Fibroblast of the aortic adventitia (primary cell): ENCODE measurements at regions not wholly inside any gene's neighbourhood (a gene's known extent, or its start where the extent isn't known, plus 50 kb on each side); places are given as distances from the start of the nearest gene placed in this dataset.
"Not testable (repeated sequence)": the region's sequence is repeated elsewhere in the genome, so short reads cannot be mapped to it uniquely, and the experiment has no call there.

Experiments
- DNase-seq: peaks from one replicate; pipeline ENCODE4 v3.0.0-alpha.2; 2010; ENCODE audit warnings: low read depth
- H3K4me3 ChIP-seq: 2 replicates; pipeline ENCODE4 v1.5.1; 2011; ENCODE audit warnings: low read depth, mild to moderate bottlenecking, control low read depth, low read length, moderate library complexity
- CTCF ChIP-seq: IDR thresholded peaks from 2 replicates; pipeline ENCODE4 v1.5.1; 2011; ENCODE audit warnings: mild to moderate bottlenecking, low read length, control low read depth, inconsistent platforms; ENCODE audit not compliant: insufficient read depth

GRCh38 chr10:90023950-90024349, 322.6 kb downstream of the KIF20B start:
- DNase-seq: peak; percentile 7
- no peak for TF ChIP-seq CTCF
- no peak overlapping the region for H3K4me3 ChIP-seq

- TF ChIP-seq CTCF: no peak
- DNase-seq: no peak
- no peak overlapping the region for H3K4me3 ChIP-seq
Measured at GRCh38 chr10:90028312-90028711, 326.9 kb downstream of the KIF20B start.

- DNase-seq: no peak
- no peak overlapping the region for H3K4me3 ChIP-seq
- TF ChIP-seq CTCF: no peak
Measured at GRCh38 chr10:90031776-90032175, 330.4 kb downstream of the KIF20B start.

GRCh38 chr10:90032519-90032918, 331.1 kb downstream of the KIF20B start:
- H3K4me3 ChIP-seq: no peak overlapping the region
- DNase-seq: no peak
- TF ChIP-seq CTCF: no peak

- H3K4me3 ChIP-seq, DNase-seq: not testable (repeated sequence)
Measured at GRCh38 chr10:90034862-90035261, 333.5 kb downstream of the KIF20B start.

GRCh38 chr10:90041585-90041984, 340.2 kb downstream of the KIF20B start:
- H3K4me3 ChIP-seq: no peak overlapping the region
- no peak for TF ChIP-seq CTCF
- no peak for DNase-seq

- TF ChIP-seq CTCF: no peak
- no peak for DNase-seq
- H3K4me3 ChIP-seq: no peak overlapping the region
Measured at GRCh38 chr10:90042075-90042474, 340.7 kb downstream of the KIF20B start.
